ENCODE measurements at regions not wholly inside any gene's neighbourhood (a gene's known extent, or its start where the extent isn't known, plus 50 kb on each side); places are given as distances from the start of the nearest gene placed in this dataset.

GRCh38 chr12:114123108-114123507 is 157.0 kb upstream of the RBM19 start:
- TF ChIP-seq CTCF (IDR thresholded peaks at IDR 0.05), result no peak
- TF ChIP-seq POLR2A (IDR thresholded peaks at IDR 0.05), result no peak

Measured in lower leg skin (tissue), 3 donors.